GM21576 (cell line): ENCODE measurements at regions not wholly inside any gene's neighbourhood (a gene's known extent, or its start where the extent isn't known, plus 50 kb on each side); places are given as distances from the start of the nearest gene placed in this dataset.
"Not testable (repeated sequence)": the region's sequence is repeated elsewhere in the genome, so short reads cannot be mapped to it uniquely, and the experiment has no call there.

Source experiments
- ATAC-seq: cut with Tn5 transposase; IDR thresholded peaks from one replicate; pipeline ENCODE4 v1.9.1; 2021; ENCODE audit warnings: mild to moderate bottlenecking, moderate library complexity; ENCODE audit not compliant: unreplicated experiment

DNA sequence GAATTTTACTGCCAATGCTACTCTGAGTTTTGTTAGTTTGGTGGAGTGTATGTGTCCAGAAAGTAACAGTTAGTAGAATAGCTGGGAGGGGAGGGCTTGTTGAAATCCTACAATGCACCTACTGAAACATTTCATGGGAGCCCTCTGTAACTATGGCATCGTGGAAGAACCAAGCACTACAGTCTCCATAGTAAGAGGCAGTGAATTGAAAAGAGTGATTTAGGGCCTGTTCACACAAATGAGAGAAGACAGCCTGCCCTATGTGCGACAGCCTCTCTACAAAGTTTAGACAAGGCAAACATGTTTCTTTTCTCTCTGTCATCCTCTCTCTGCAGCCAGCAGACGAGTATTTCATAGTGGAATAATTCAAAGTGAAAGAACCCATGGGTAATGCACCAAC, 676.6 kb downstream of the BRINP1 start:
- ATAC-seq, result no peak

GRCh38 chr9:118693645-118694044, 675.6 kb downstream of the BRINP1 start:
- no peak for ATAC-seq

- ATAC-seq, result not testable (repeated sequence)
Observed at GRCh38 chr9:118695249-118695648, 674.0 kb downstream of the BRINP1 start.

DNA sequence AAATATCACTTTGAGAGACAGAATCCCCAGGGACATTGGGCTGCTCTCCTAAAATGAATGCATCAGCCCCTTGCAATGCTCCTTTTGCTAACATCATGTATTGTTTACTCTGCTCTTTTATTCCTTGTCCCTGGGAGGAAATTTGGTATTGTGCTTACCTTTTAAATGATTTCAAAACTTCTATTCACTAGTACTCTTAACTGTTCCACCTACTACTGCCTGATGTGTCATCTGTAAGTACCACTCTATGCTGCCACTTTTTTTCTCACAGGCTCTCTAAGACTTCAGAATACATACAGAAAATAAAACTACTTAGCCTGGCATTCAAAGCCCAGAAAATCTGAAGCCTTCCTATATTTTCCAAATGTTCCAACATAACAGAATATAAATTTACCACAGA, 667.2 kb downstream of the BRINP1 start:
- ATAC-seq, result no peak

GRCh38 chr9:118711843-118712242, 657.4 kb downstream of the BRINP1 start:
- ATAC-seq, result no peak

- ATAC-seq, result no peak
Observed at GRCh38 chr9:118721276-118721675, 648.0 kb downstream of the BRINP1 start.

DNA sequence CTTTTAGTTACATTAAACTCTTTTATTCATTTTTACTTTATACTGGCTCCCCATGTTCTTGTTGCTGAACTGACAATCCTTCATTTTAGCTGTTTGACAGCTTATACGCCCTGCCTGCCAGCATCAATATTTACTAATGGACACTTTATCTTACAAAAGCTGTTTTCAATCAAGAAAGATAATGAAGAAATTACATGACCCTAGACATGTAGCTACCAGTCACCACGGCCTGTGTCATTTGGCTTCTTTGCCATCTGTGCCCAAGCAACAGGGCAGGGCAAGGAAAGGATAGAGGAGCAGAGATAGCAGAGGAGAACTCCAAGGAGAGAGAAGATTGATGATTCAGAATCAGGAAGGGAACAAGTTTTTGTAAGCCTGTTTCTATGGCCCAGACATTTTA, 647.3 kb downstream of the BRINP1 start:
- ATAC-seq, result no peak

DNA sequence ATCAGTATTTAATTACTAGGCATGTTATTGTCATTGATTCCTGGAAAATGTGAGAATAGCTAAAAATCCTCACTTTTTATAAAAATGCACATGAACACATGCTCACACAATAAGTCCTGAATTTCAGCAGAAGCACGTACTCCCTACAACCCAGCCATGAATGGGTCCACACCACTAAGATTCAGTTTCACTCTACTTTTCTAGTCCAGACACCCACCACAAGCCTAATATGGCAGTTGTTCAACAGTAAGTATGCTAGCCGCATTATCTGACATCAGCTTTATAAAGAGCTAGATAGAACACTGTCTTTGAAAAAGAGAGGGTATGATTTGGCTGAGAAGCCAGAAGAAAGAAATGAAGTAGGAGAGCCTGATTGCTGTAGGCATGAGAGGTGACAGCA, 639.3 kb downstream of the BRINP1 start:
- ATAC-seq, result no peak

GRCh38 chr9:118732998-118733397, 636.2 kb downstream of the BRINP1 start:
- no peak for ATAC-seq

DNA sequence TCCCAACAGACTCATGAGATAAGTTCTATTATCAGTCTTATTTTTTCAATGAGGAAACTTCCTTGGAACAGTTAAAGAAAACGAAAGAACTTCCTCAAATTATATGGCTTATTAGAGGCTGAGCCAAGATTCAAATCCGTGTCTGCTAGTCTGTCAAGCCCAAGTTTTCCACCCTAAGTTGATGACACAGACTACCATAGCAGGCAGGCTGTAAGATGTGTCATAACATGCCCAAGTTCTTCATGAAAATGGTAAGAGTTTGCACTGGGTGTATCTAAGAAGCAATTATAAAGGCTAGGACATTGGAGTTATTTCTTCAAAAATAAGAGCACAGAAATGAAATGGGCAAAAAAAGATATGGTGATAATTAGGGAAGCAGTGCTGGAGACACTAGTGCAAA, 634.5 kb downstream of the BRINP1 start:
- no peak for ATAC-seq

- ATAC-seq, result no peak
Observed at GRCh38 chr9:118736406-118736805, 632.8 kb downstream of the BRINP1 start.

- ATAC-seq, result no peak
Observed at GRCh38 chr9:118751077-118751847, 618.0 kb downstream of the BRINP1 start.

DNA sequence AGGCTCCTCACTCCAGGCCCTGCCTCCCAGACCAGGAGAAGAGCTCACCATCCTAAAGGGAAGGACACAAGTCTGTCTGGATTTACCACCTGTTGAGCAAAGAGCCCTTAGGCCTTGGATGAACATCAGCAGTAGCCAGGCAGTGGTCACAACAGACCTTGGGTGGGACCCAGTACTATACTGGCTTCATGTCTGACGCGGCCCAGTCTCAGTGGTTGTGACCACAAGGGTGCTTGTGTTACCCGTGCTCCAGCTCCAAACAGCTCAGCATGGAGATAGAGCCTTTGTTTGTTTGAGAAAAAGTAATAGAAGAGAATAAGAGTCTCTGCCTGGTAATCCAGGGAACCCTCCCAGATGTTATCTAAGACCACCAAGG, 617.4 kb downstream of the BRINP1 start:
- no peak for ATAC-seq

- no peak for ATAC-seq
Observed at GRCh38 chr9:118761016-118761790, 608.0 kb downstream of the BRINP1 start.

- no peak for ATAC-seq
Observed at GRCh38 chr9:118767571-118767970, 601.7 kb downstream of the BRINP1 start.

DNA sequence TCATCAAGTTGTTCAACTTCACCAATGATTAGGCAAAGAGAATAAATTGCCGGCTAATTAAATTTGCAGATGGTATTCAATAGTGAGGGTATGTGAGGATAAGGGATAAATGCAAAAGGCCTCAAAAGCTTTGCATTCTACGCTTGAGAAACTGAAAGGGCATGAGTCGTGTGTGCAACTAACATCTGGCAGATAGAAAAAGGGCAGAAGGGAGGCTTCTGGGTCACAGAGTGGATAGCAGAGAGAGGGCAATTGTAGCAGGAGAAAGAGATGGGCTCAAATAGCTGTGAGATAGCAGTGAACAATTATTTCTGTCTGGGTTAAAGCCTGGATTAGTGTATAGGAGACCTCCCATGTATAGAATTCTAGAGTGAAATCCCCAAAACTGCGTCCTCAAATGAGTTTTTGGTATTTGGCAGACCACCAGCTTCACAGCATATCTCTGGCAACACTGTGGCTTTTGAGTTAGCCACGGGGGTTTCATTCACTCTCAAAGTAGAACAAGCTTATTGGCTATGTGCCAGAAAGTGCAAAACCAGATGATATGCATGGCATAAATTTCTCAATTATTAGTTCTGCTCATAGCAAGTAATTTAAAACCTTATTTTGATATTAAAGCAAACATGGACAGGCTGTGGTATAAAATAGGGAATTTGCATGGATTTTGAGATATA, 586.3 kb downstream of the BRINP1 start:
- ATAC-seq, result no peak

DNA sequence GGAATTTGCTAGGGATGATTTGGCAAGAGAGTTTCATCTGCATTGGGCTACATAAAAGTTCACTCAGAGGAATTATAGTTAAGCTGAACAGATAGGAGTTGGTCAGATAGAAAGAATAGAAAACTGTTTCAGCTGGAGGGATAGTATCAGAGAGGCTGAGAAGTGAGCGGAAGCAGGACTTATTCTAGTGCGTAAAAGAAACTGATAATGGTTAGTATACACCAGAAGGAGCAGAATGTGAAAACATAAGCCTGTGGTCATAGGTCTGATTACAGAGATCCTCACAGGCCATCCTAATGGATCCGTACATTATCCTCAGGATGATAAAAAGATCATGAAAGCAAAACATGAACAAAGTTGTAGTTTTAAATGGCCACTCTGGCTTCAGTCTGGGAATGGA, 585.2 kb downstream of the BRINP1 start:
- no peak for ATAC-seq

GRCh38 chr9:118785456-118785855, 583.8 kb downstream of the BRINP1 start:
- no peak for ATAC-seq

DNA sequence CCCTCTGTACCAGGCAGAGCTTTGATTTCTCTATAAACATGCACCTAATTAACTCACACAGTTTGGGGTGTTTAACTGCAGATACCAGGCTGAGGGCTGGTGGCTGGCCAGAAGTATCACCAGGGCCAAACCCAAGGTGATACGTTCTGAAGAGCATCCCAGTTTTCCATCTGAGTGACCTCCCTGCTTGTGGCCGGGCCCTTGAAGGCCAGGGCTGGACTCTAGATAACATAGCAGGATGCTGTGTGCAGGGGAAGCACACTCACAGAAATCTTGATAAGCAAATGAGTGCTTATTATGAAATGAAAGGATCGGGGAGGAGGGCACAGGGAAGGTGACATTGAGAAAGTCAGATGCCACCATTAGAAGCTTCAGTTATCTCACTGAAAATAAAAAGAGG, 582.4 kb downstream of the BRINP1 start:
- no peak for ATAC-seq

GRCh38 chr9:118809160-118809625, 560.0 kb downstream of the BRINP1 start:
- no peak for ATAC-seq

DNA sequence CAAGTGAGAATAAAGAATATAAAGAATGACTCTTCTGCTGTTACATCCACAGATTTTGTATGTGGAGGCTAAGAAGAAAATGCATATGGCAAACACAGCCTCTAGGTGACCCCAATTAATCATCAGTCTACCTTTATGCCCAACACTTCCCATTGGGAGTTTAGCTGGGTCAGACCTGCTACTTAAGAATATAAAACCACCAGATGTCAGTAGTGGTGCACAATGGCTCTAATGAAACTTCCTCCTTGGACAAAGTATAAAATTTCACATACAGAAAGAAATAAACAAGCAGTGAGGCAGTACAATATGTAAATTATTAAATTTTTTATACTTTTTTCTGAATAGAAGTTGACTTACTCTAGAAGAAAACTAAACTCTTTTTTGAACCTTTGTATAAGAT, 539.9 kb downstream of the BRINP1 start:
- no peak for ATAC-seq

DNA sequence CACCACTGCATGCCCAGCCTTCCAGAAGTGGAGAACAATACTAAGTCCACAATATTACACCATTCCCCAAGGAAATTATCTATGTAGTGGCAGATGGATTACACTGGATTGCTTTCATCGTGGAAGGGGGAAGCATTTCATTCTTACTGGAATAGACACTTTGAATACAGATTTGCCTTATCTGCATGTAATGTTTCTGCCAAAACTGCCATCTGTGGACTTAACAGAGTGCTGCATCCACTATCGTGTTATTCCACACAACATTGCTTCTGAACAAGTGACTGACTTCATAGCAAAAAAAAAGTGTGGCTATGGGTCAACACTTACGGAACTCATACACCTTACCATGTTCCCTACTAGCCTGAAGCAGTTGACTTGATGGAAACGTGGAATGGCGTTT, 536.9 kb downstream of the BRINP1 start:
- ATAC-seq, result no peak
